GM21619 (cell line): ENCODE measurements at regions not wholly inside any gene's neighbourhood (a gene's known extent, or its start where the extent isn't known, plus 50 kb on each side); places are given as distances from the start of the nearest gene placed in this dataset.

Experiments used
- ATAC-seq: cut with Tn5 transposase; IDR thresholded peaks from one replicate; pipeline ENCODE4 v1.9.1; 2021; ENCODE audit not compliant: unreplicated experiment

GRCh38 chr21:22535630-22536029 is 1537.4 kb downstream of the NCAM2 start:
- ATAC-seq = no peak

DNA sequence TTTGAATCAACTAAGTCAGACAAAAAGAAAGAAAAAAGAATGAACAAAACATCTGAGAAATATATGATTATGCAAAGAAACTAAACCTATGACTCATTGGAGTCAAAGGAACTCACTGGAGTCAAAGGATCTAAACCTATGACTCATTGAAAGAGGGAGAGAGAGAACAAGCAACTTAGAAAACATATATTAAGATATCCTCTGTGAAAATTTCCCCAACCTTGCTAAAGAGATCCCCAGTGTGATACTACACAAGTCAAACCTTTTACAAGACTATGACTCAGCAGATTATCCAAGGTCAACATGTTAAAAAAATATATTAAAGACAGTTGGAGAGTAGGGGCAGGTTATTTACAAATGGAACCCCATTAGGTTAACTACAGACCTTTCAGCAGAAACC is 1538.3 kb downstream of the NCAM2 start:
- ATAC-seq = no peak

- ATAC-seq = no peak
These were observed 1546.5 kb downstream of the NCAM2 start for GRCh38 chr21:22544747-22545146.

- no peak for ATAC-seq
These were observed 1554.2 kb downstream of the NCAM2 start for GRCh38 chr21:22552390-22552789.

DNA sequence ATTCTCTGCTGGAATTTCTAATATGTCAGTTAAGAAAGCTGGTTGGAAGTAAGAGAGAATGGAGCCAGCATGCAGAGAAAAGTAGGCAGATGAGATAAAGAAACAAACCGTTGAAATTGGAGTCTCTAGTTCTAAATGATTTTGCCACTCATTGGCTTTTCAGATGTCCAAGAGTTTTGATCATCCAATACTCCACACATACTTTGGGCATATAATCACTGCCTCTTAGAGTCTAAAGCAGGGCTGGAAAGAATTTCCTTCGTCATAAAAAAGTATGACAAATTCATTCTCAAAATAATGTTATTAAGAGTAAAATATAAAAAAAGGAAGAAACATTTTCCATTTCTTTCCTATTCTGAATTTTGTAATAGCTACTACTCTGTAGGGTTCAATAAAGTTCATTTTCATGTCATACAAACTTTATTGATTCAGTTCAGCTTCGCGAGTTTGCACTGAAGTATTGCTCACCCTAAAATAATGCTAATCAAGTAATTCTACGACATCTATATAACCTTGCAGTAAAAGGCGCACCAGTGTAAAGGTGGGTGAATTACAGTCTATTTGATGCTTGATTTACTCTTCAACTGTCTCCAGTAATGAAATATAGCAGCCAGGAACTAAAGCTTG is 1556.6 kb downstream of the NCAM2 start:
- ATAC-seq = no peak

GRCh38 chr21:22556829-22557228 is 1558.6 kb downstream of the NCAM2 start:
- no peak for ATAC-seq

DNA sequence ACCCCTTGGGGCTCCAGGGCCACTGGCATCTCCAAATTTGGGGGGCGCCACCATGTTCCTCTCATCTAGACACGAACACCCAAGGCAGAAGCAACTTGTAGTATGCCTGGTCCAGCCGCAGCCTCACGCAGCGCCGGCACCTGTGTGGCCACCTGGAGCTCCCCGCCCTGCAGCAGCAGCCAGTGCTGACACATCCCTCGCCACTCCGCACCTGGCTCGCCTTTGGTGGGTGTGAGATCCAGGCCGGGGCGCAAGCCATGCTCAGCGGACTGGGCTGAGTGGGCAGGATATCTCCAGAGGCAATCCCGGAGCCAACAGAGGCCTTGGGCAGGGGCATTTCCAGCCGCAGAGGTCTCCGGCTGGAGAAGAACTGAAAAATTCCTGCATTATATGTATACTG is 1563.7 kb downstream of the NCAM2 start:
- no peak for ATAC-seq

GRCh38 chr21:22573834-22574233 is 1575.6 kb downstream of the NCAM2 start:
- no peak for ATAC-seq

DNA sequence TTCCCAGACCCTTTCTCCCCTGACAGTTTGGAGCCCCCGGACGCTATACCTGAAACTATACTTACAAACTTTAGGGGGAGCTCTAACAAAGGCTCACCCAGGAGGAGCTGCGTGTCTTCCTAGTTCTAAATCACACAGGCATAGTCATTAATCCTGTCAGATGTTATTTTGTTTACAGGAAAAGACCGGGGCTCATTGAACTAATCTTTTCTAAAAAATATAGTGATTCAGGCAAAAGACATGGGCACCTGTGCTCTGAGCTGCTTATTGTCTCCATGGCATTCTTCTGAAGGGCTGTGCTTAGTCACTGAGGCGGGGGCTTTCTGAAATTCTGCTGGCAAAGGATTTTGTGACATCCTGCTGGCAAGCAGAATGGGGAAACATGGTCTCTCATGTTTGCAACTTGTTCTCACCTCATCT is 1577.0 kb downstream of the NCAM2 start:
- ATAC-seq = no peak

DNA sequence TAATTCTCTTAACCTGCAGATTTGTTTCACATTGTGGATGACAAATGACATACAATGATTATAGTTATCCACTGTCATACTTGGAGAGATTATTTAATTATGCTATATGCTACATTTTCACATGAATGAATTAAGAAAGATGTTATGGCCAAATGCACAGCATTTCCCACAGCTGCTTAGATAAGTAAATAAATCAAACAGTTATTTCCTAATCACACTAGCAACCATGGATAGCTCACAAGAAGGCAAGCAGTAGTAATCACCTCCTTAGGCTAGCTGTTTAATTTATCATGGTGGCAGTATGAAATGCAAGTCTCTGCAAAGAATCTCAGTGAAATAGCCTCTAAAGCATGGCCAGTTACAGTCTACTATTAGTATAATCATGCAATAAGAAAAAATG is 1581.5 kb downstream of the NCAM2 start:
- ATAC-seq = no peak

DNA sequence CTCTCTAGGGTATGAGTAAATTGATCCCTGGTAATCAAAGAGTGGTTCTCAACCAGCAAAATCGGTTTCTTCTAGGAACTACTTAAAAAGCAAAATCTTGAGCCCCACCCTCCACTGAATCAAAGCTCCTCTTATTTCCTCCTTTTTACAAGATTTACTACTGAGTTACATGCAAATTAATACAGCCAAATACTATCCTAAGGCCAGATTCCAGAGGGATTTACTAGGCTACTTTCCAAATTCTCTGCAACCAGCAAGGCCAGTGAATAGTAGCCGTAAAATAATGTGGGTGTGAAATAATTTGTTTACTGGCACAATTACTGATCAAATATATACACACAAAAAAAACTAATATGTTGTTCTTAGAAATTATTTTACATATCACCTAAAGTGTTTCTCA is 1583.8 kb downstream of the NCAM2 start:
- ATAC-seq = no peak

DNA sequence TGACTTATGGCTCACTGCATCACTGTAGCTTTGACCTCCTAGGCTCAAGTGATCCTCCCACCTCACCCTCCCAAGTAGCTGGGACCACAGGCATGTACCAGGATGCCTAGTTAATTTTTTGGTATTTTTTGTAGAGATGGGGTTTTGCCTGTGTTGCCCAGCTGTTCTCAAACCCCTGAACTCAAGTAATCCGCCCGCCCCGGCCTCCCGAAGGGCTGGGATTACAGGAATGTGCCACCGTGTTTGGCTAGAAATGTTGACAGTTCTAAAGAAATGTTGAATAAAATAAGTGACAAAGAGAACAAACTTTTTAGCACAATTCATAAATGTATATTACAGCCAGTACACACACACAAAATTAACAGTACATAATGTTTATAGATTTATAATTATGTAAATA is 1586.1 kb downstream of the NCAM2 start:
- no peak for ATAC-seq

DNA sequence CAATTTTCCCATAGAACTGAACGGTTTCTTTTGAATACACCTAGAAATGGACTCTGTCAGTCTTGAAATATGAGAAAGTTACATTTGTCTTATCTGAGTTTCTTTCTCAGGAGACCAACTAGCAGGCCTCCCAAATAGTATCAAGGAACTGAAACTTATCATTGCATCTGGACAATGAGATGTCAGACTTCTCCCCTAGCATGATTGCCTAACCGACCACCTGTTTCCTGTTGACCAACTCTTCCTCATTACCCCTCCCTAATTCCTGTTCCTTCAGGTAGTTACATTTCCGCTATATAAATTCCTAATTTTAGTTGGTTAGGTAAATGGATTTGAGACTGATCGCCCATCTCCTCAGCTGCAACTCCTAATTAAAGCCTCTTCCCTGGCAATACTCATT is 1587.3 kb downstream of the NCAM2 start:
- no peak for ATAC-seq

DNA sequence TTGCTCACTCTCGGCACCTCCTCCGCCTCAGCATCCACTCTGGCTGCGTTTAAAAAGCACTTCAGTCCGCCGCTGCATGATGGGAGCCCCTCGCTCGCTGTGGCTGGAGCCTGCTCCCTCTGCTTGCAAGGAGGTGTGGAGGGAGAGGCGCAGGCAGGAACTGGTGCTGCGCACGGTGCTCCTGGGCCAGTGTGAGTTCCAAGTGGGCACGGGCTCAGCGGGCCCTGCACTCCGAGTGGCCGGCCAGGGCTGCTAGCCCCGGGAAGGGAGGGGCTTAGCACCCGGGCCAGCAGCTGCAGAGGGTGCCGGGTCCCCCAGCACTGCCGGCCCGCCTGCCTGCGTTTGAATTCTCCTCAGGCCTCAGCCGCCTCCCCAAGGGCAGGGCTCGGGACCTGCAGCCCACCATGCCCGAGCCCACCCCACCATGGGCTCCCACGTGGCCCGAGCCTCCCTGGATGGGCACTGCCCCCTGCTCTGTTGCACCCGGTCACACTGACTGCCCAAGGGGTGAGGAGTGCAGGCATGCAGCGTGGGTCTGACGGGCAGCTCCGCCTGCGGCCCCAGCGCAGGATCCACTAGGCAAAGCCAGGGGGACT is 1599.5 kb downstream of the NCAM2 start:
- no peak for ATAC-seq

- no peak for ATAC-seq
These were observed 1611.6 kb downstream of the NCAM2 start for GRCh38 chr21:22609802-22610201.

DNA sequence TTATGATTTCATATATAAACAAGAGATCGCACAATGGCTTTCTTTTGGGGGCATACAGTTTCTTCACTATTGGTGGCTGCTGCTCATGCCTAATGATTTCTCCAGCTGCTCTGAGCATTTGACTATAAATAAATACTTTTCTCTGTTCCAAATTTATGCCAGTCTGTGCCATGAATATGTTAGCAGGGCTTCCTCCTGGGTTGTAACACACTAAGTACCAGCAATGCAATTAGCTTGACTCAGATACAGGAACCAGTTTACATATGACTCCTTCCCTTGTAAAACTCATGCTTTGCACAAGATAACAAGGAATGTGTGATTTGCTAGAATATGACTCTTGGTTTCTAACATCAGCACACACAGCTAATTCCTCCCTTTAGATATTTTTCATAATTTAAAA is 1629.7 kb downstream of the NCAM2 start:
- ATAC-seq = no peak

DNA sequence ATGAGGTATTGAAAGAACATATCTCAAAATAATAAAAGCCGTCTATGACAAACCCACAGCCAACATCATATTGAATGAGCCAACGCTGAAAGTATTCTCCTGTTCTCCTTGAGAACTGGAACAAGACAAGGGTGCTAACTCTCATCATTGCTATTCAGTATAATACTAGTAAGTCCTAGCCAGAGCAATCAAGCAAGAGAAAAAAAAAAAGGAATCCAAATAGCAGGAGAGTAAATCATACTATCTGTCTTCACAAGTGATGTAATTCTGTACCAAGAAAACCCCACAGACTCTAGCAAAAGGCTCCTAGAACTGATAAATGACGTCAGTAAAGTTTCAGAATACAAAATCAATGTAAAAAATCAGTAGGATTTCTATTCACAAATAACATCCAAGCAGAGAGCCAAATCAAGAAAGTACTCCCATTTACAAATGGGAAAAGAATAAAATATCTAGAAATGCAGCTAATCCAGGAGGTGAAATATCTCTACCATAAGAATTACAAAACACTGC is 1632.8 kb downstream of the NCAM2 start:
- ATAC-seq = no peak

DNA sequence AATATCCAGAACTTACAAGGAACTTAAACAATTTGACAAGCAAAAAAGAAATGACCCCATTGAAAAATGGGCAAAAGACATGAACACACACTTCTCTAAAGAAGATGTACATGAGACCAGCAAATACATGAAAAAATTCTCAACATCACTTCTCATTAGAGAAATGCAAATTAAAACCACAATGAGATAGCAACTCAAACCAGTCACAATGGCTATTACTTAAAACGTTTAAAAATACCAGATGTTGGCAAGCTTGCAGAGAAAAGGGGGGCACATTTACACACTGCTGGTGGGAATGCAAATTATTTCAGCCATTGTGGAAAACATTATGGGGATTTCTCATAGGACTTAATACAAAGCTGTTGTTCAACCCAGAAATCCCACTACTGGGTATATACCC is 1634.0 kb downstream of the NCAM2 start:
- no peak for ATAC-seq

DNA sequence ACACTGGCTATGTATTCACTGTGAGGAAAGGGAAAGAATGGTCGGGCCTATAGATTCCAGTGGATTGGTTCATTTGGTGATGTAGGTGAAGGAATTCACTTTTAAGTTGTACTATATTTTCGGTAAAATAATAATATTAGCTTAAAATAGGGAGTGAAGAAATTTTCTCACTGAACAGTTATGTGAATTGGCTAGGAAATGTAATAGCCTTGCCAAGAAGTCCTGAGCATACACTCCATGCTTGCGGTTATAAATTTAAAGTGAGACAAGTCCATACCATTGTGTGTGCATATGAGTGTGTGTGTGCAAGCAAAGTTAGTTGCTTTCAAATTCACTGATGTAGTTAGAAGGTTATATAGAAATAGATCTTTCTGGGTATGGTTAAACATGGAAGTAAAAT is 1651.0 kb downstream of the NCAM2 start:
- no peak for ATAC-seq

- no peak for ATAC-seq
These were observed 1652.0 kb downstream of the NCAM2 start for GRCh38 chr21:22650226-22650625.

DNA sequence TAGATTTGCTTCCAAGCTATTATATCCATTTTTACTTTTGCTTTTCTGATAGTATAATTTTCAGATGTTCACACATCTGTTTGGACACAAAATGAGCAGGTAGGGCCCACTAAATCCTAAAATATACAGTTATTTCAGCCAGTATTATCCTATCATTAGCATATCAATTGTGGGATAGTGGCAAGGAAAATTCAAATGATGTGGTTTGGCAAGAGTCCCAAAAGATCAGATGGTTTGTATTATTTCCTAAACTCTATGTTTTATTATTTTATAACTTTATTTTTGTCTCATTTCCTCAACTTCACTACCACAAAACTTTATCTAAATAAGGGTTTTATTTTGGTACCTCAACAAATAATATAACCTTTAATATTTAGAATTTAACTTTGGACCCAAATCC is 1659.6 kb downstream of the NCAM2 start:
- no peak for ATAC-seq

- ATAC-seq = no peak
These were observed 1671.9 kb downstream of the NCAM2 start for GRCh38 chr21:22670148-22670547.

DNA sequence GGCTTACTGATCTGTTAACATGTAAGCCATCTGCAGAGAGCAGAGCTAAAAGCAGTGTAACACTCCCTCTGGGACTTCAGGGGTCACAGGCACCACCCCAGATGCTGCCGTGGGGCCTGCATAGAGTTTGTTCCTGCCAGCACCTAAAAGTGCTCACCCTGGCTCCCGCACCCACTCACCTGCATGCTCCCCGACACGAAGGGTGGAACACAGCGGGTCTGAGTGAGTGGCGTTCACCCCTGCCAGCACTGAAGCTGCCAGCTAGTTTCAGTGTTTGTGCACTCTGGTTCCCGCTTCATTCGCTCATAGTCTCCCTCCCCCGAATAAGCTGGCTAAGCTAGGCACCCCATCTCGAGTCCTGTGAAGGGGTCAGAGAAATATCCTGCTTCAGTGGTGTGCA is 1681.0 kb downstream of the NCAM2 start:
- no peak for ATAC-seq
